Adrenal gland (tissue), 5 donors: ENCODE measurements at regions not wholly inside any gene's neighbourhood (a gene's known extent, or its start where the extent isn't known, plus 50 kb on each side); places are given as distances from the start of the nearest gene placed in this dataset.

Source experiments
- CTCF ChIP-seq, 6 experiments: fragments of 450-650 bp in 4 of 6; fragments of 200-600 bp in 2 of 6; sonication (generic) in 1 of 6; IDR thresholded peaks; 1 replicate in 5 of 6; 2 replicates in 1 of 6; pipeline versions ENCODE4 v1.5.1 to v1.8.0; 2016 to 2021; ENCODE audit warnings: antibody characterized with exemption in 6 of 6, mild to moderate bottlenecking in 2 of 6, moderate library complexity in 1 of 6
- POLR2A ChIP-seq, 2 donors: fragments of 450-650 bp; IDR thresholded peaks; one replicate each; pipeline ENCODE4 v1.6.1; 2017; ENCODE audit warnings: antibody characterized with exemption in 2 of 2, mild to moderate bottlenecking in 2 of 2, moderate library complexity in 1 of 2
- donor health status: DM: no; HTN: no; CAD: no.

GRCh38 chr1:25096307-25097150, 135.8 kb downstream of the SYF2 start:
- TF ChIP-seq POLR2A (IDR thresholded peaks at IDR 0.05), result no peak
- no peak for TF ChIP-seq CTCF (IDR thresholded peaks at IDR 0.05)
